ENCODE measurements at regions not wholly inside any gene's neighbourhood (a gene's known extent, or its start where the extent isn't known, plus 50 kb on each side); places are given as distances from the start of the nearest gene placed in this dataset.

DNA sequence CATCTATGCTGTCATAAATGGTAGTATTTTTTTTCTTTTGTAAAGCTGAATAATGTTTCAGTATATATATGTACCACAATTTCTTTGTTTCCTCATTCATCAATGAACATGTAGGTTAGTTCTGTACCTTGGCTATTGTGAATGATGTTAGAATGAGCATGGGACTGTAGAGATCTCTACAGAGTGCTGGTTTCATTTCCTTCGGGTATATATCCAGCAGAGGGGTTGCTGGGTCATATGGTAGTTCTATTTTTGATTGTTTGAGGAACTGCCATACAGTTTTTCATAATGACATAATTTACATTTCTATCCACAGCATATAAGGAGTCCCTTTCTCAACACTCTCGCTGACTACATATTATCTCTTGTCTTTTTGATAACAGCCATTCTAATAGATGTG, 243.5 kb downstream of the CDH7 start:
- Histone ChIP-seq H3F3A (ENCODE audit: insufficient read depth, low read depth) (no peaks in the 10 kb centered on the region), H3K27ac (no peak overlapping the region), H3K4me1 (replicated peaks; ENCODE audit: insufficient read depth) (no peaks in the 10 kb centered on the region), H3K4me2 (no peak overlapping the region), H3K36me3 (ENCODE audit: low read depth) (no peaks in the 10 kb centered on the region), H2AFZ (no peak overlapping the region), H3K79me2 (ENCODE audit: low read depth) (no peaks in the 10 kb centered on the region), H3K4me3 (no peak overlapping the region), H3K27me3 (ENCODE audit: insufficient read depth, low read depth) (no peaks in the 10 kb centered on the region), H3K9me2 (ENCODE audit: insufficient read depth) (no peaks in the 10 kb centered on the region), H3K9me3 (ENCODE audit: insufficient read depth, low read depth) (peaks cover 4% of the 10 kb centered on the region; the same call in 1 of the 2 replicates), H4K20me1 (ENCODE audit: insufficient read depth) (no peaks in the 10 kb centered on the region)
- ChIA-PET POLR2A (ENCODE audit: unreplicated experiment) (no interaction called here), CTCF (no interaction called here)
- DNase-seq: no peak
- no TSS peak for BruUV-seq (replicated peaks)
- no peak for TF ChIP-seq EZH2 (IDR thresholded peaks at IDR 0.05; ENCODE audit: low read depth)
- TF ChIP-seq, protein P1, sequence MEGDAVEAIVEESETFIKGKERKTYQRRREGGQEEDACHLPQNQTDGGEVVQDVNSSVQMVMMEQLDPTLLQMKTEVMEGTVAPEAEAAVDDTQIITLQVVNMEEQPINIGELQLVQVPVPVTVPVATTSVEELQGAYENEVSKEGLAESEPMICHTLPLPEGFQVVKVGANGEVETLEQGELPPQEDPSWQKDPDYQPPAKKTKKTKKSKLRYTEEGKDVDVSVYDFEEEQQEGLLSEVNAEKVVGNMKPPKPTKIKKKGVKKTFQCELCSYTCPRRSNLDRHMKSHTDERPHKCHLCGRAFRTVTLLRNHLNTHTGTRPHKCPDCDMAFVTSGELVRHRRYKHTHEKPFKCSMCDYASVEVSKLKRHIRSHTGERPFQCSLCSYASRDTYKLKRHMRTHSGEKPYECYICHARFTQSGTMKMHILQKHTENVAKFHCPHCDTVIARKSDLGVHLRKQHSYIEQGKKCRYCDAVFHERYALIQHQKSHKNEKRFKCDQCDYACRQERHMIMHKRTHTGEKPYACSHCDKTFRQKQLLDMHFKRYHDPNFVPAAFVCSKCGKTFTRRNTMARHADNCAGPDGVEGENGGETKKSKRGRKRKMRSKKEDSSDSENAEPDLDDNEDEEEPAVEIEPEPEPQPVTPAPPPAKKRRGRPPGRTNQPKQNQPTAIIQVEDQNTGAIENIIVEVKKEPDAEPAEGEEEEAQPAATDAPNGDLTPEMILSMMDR (conservative IDR thresholded peaks at IDR 0.05): no peak
- intact Hi-C loops (cut with micrococcal nuclease; ENCODE audit: unreplicated experiment): no loop called here

DNA sequence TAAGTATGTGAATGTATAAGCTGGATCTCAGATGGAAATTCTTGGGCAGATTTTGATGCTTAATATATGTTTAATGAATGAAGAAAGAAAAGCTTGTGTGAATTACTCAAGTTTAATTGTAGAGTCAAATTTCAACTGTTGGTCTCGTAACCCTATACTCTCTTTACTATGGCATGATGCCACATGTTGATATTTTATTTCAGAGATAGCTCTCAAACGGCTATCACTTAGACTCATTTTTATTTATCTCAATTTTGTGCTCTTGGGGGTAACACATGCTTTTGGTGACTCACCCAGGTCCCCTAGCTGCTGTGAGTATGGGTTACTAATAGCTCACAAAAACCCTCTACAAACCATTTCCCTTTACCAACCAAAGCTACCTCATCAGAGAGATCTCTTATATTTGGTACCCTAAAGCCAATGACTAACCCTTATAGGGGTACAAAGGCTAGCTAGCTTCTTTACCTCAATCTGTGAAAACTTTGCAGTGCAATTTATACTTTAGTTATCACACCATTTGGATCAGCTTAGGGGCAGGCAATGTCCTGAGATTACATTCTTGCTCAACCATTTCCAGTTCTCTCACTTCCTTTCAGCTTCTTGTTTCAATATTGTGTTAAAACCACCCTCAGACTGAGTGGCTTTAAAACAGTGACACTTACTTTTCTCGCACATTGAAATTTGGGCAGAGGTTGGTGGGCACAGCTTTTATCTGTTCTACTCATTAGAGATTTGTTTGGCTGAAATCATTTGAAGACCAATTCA, 240.3 kb downstream of the CDH7 start:
- Histone ChIP-seq H3K4me3 (no peak overlapping the region), H3K9me2 (ENCODE audit: insufficient read depth) (no peaks in the 10 kb centered on the region), H3K4me1 (replicated peaks; ENCODE audit: insufficient read depth) (no peaks in the 10 kb centered on the region), H3K27ac (no peak overlapping the region), H3K79me2 (ENCODE audit: low read depth) (no peaks in the 10 kb centered on the region), H3K36me3 (ENCODE audit: low read depth) (no peaks in the 10 kb centered on the region), H3K27me3 (ENCODE audit: insufficient read depth, low read depth) (no peaks in the 10 kb centered on the region), H3K4me2 (no peak overlapping the region), H3F3A (ENCODE audit: insufficient read depth, low read depth) (no peaks in the 10 kb centered on the region), H3K9me3 (ENCODE audit: insufficient read depth, low read depth) (peaks cover 4% of the 10 kb centered on the region; the same call in 1 of the 2 replicates), H2AFZ (no peak overlapping the region), H4K20me1 (ENCODE audit: insufficient read depth) (no peaks in the 10 kb centered on the region)
- no peak for DNase-seq
- intact Hi-C loops (cut with micrococcal nuclease; ENCODE audit: unreplicated experiment): no loop called here
- TF ChIP-seq EZH2 (IDR thresholded peaks at IDR 0.05; ENCODE audit: low read depth): no peak
- TF ChIP-seq, protein P1 (conservative IDR thresholded peaks at IDR 0.05): no peak
- ChIA-PET POLR2A (ENCODE audit: unreplicated experiment) (no interaction called here), CTCF (no interaction called here)
- BruUV-seq (replicated peaks): no TSS peak

DNA sequence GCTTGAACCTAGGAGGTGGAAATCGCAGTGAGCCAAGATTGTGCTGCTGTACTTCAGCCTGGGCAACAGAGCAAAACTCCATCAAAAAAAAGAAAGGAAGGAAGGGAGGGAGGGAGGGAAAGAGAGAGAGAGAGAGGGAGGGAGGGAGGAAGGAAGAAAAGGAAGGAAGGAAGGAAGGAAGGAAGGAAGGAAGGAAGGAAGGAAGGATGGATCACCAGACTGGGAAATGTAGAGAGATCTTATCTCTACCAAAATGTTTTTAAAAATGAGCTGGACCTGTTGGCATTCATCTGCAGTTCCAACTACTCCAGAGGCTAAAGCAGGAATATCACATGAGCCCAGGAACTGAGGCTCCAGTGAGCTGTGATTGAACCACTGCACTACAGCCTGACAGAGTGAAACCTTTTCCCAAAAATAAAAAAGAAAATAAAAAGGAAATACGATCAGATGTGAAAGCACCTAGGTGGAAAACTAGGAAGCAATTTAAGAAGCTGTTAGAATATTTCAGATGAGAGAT, 239.4 kb downstream of the CDH7 start:
- Histone ChIP-seq H3K9me2 (ENCODE audit: insufficient read depth) (no peaks in the 10 kb centered on the region), H3K9me3 (ENCODE audit: insufficient read depth, low read depth) (peaks cover 4% of the 10 kb centered on the region; the same call in 1 of the 2 replicates), H3K4me1 (replicated peaks; ENCODE audit: insufficient read depth) (no peaks in the 10 kb centered on the region), H3K4me2 (no peak overlapping the region), H3K27me3 (ENCODE audit: insufficient read depth, low read depth) (no peaks in the 10 kb centered on the region), H3K27ac (no peak overlapping the region), H3K4me3 (no peak overlapping the region), H3K79me2 (ENCODE audit: low read depth) (no peaks in the 10 kb centered on the region), H3F3A (ENCODE audit: insufficient read depth, low read depth) (no peaks in the 10 kb centered on the region), H3K36me3 (ENCODE audit: low read depth) (no peaks in the 10 kb centered on the region), H2AFZ (no peak overlapping the region), H4K20me1 (ENCODE audit: insufficient read depth) (no peaks in the 10 kb centered on the region)
- intact Hi-C loops (cut with micrococcal nuclease; ENCODE audit: unreplicated experiment): no loop called here
- no peak for TF ChIP-seq EZH2 (IDR thresholded peaks at IDR 0.05; ENCODE audit: low read depth)
- TF ChIP-seq, protein P1 (conservative IDR thresholded peaks at IDR 0.05): no peak
- CTCF ChIA-PET: no interaction called here
- POLR2A ChIA-PET (ENCODE audit: unreplicated experiment): no interaction called here
- no peak for DNase-seq
- BruUV-seq (replicated peaks): no TSS peak

Data from PC-9 (cell line).